ENCODE measurements at regions not wholly inside any gene's neighbourhood (a gene's known extent, or its start where the extent isn't known, plus 50 kb on each side); places are given as distances from the start of the nearest gene placed in this dataset.

GRCh38 chr12:131445184-131445774, 265.6 kb upstream of the SFSWAP start:
- no peak for TF ChIP-seq POLR2AphosphoS5 (IDR thresholded peaks at IDR 0.05)
- no peak for TF ChIP-seq CTCF (IDR thresholded peaks at IDR 0.05)

Measured in suprapubic skin (tissue), 3 donors.